ENCODE measurements at regions not wholly inside any gene's neighbourhood (a gene's known extent, or its start where the extent isn't known, plus 50 kb on each side); places are given as distances from the start of the nearest gene placed in this dataset.

DNA sequence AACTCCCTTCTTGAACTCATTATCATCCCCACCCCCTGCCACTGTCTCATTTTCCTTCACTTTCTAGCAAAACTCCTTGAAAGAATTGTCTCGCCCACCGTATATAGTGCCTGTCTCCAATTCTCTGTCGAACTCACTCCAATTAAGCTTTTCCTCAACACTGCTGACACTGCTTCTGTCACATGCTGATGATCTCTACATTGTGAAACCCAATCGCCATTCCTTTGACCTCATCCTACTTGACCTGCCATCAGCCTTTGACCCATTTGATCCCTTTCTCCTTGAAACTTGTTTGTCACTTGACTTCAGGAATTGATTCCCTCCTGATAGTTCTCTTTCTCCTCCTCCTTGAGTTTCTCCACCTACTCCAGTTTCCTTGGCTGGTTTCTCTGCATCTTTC is 54.8 kb downstream of the CCDC71L start:
- DNase-seq: peak; percentile 20

DNA sequence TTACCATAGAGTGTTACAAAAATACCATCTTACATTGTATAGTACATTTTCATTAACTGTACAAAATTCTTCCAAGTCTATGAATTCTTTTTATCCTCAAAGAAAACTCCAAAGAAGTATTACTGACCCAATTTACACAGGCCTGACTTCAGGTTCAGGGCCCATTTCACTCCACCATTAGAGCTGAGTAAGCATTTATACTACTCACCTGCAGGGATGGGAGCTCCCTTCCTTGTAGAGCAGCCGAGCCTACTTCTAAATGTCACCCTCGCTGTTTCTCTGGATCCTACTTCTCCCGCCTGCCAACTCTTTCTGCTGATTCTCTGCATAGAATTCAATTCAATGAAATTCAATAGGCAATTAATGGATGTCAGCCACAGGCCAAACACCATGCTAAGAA is 56.0 kb downstream of the CCDC71L start:
- DNase-seq: no peak

DNA sequence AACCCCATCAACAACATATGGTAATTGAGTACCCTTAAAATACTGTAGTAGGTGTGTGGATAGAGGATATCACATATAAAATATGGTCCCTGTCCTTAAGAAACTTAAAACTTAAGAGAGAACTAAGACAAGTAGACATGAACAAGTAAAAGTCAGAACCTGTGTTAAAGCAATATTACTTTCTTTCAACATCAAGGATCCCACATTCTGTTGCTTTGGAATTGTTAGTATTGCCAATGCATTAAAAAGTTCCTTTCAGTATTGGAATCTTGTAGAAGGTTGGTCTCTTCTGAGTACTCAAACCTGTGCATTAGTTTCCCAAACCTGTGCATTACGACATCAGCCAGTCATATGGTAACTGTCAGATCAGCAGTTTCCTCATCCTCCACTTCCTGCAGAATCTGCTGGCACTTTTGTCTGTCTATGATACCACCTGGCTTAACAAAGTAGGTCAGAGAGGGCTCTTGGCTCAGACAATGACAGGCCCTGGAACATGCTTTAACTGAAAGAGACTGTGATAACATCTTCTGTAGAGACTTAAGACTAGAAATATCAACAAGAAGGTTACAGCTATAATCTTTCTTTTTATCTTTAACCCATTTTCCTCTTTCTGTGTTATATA is 56.5 kb downstream of the CCDC71L start:
- DNase-seq: peak; percentile 41

DNA sequence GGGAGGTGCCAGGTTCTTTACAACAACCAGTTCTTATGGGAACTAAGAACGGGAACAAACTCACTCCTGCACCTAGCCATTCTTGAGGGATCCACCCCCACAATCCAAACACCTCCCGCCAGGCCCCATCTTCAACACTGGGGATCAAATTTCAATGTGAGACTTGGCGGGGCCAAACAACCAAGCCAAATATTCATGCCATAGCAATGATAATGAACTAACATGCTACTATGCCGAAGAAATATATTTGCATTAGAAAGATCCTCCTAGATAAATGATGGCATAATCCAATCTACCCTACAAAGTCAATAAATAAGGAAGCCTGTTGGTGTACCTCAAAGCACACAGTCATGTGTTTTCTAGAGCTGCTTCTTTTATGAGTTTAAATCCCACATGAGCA is 57.6 kb downstream of the CCDC71L start:
- DNase-seq: no peak

DNA sequence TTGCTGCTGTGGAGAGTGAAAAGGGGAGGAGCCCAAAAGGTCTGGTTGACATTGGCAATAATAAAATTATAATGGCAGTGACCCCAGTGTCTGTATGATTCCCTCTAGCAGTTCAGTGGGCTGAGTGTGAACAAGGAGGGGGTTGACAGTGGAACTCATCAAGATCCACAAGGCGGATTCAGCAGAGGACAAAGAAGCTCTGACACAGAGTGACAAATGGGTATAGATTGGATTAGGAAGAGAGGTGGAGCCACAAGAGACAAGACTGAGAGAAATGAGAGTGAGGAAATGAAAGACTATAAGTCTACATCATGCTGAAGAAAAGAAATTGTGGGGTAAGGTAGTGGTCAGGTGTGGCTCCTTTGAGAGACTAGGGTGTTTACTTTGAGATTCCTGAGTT is 58.9 kb downstream of the CCDC71L start:
- no peak for DNase-seq

DNA sequence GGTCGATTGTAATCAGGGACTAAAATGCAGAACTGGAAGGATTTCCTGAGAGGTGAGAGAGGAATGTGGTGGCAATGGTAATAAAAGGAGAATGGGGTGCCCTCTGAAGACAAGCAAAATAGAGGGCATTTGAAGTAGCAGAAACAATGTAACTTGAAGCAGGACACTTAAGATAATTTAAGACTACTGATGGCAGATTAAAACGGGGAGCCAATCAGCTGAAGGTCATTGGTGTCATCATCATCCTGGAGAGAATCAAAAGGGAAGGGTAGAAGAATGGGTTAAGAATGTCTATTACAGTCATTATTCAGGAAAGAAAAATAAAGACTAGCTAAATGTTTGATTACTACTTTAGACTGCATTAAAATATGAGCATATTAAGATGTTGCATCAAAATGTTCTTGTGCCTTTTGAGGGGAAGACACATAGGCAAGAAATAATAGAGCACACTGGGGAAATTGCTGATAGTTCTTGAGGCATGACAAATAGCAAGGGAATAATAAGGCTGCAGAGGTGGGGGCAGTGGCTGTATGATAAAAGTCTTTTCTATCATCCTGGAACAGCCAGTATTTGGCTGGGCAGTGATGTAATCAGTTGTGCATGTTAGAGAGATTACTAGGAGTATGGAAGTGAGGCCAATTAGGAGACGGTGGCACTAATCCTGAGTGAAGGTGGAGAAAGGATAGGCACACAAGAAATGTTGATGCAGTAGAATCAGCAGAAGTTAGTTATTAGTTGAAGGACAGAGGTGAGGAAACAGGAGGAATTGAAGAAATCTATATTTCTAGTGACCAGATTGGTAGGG is 60.2 kb downstream of the CCDC71L start:
- DNase-seq: no peak

DNA sequence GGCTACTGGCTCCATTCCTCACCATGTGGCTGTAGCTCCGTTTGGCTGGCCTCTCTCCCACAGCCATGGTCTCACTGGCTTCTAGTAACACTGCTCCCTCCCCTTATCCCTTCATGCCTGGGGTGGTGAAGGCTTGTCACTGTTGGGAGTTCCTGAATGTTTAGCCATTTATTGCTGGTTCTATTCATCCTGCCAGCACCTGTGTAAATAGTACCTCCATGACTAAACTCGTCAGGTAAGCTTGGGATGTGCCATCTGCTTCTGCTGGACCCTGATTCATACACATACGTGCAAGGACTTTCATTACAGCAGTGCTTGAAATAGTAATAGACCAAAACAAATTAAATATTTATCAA is 61.6 kb downstream of the CCDC71L start:
- DNase-seq: no peak

DNA sequence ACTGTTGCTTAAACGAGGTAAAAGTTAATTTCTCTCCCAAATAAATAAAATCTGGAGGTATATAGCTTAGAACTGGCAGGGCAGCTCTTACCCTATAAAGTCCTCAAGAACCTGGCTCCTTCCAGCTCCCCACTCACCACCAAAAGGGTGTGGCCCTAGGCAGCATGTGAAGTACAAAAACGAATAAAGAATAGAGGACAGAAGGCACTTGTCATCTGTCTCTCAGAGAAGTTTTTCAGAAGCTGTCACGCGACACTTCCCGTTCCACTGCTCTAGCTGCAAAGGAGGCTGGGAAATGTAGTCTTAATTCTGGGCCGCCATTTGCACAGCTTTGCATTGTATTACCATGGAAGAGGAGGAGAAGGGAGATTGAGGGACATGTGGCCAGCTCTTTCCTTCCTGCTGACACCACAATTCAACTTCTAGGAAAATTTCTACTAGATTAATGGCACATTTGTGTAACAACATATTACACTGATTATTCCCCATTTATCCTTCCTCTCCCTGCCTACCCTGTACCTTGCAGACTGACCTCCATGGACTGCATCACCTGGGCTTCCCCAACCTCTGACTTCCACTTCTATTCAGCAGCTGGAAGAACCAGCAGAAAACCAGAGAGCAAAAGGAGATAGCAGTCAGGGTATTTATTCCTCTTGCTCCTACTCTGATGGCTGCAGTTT is 62.2 kb downstream of the CCDC71L start:
- DNase-seq: peak; percentile 95

DNA sequence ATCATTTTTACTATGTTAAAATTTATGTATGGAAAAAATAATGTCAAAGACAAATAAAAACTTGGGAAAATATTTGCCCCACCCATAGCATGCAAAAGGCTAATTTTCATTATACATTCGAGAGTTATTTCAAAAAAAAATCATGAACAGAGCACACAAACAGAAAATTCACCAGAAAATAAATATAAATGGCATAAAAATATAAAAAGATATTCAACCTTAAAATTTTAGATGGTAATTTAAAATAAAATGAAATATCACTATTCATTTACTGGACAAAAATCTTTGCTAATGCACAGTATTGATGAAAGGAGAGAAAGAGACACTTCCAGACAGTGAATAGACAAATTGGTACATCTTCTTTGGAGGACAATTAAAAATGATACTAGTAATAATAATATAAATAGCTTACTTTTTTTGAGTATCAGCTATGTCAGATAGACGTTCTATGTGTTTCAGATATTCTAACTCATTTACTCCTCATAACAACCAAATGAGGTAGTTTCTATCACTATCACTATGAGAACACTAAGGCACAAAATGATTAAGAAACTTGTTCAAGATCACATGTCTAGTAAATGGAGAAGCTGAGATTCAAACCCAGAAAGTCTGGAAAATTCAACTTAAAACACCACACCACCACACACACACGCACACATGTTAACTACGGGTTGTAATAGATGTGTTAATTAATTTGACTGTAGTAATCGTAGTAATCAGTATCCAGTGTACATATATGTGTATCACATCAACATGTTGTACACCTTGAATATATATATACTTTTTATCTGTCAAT is 63.0 kb downstream of the CCDC71L start:
- DNase-seq: peak; percentile 77

DNA sequence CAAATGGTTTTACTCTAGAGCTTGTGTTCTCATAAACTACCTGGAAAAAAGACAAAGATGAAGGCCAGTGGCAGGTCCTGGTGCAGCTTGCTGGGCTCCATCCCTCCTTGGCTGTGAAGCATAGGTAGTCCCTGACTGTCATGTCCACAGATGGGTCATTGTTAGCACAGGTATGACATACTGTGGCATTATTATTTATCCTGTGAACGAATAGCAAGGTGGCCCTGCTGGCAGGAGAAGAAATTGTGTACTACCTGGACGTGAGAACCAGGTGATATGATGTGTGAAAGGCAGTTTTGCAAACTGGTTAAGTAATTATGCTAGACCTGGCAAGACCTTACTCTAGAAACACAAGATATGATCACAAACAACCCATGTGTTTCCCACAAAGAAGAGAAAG is 63.9 kb downstream of the CCDC71L start:
- no peak for DNase-seq

DNA sequence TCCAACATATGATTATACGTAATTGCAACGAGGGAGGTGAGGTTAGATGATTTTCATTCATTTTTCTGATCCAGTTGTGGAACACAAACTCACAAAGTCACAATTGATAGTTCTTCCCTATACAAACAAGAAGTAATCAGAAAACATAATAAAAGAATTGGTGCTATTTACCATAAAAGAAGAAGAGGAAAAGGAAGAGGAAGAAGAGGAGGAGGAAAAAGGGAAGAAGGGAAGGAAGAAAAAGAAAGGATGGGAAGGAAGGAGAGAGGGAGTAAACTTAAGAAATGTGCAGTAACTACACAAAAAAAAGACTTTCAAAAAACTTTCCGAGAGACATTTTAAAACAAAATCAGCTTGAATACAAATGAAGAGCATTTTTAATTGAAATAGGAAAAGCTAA is 65.0 kb downstream of the CCDC71L start:
- DNase-seq: no peak

DNA sequence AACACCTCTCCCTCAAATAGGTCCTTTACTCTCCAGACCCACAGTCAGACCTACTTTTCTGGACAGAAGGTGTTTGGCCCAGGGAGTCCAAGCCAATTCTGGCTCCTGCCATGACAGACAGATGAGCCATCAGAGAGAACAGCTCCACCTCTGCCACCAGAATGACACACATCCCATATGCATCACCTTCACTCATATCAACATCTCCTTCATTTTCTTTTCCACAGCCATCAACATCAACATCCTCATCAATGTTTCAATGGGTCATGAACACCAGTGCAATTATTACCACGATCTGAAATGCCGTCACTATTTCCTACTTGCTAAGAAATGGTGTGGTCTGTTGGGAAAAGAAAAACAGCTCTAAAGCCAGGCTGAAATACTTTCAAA is 67.9 kb downstream of the CCDC71L start:
- DNase-seq: no peak

DNA sequence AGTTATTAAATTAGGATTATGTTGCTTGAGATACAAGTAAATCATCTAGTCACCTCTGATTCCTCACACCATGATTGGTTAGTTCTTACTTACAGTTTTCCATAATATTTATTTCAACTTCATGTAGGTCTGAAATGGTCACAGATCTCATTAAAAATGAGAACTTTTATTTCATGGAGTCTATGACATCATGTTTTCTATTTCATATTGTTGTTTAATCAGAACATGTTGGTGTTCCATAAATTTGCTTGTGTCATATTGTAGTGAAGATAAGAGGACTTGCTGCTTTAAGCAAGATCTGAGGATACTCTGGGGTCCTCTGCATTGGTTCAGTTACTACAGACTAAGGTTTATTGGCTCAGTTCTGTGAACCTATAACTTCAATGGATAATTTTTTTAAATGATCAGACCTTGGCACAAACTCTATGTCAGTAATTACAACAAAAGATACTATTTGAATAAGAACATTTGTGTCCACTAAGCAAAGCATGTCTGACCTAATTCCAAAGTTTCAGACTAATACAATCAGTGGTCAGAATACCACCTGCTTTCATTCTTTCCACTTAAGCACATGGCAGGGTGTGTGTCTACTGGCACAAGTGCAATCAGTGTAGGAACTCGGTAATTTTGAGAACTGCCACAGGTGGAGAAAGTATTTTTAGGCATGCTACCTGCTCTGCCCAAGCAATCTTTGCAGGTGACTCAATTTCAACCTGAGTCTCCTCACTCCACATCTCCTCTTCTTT is 68.5 kb downstream of the CCDC71L start:
- DNase-seq: no peak

DNA sequence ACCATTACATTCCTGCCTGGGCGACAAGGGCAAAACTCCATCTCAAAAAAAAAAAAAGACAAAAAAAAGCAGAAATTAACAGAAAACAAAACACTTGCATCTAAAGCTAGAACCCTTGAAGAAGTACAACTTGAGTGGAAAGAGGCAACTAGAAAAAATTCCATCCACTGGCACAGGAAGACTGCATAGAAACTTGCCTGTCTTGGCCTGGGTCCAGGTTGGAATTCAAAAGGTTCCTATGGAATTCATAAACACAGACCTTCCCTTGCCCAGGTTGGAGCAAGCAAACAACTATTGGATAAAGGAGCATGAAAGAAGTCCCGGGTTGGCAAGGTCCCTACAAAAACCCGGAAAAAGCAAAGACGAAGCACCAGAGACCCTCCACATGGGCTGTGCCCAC is 69.8 kb downstream of the CCDC71L start:
- DNase-seq: no peak

DNA sequence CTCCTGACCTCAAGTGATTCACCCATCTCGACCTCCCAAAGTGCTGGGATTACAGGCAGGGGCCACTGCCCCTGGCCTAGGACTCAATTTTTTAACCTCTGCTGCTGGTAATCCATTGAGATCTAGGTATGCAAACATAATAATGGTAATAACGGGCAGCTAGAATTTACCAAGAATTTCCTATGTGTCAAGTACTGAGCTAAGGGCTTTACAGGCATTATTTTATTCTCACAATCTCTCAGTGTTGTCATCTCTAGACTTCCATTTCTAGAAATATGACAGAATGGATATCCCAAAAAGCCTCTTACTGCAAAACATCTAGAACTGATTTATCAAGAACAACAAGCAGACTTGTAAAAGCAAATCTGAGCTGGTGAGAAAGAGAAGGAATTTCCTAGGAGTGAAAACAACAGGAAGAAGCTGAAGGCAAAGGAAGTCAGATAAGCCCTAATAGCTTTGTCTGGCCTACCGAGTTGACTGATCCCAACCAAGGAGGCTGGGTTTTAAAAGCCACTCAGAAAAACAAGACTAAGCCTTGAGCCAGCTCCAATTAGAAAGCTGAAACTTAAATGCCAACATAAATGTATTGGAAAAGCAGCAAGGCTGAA is 70.6 kb downstream of the CCDC71L start:
- DNase-seq: no peak

DNA sequence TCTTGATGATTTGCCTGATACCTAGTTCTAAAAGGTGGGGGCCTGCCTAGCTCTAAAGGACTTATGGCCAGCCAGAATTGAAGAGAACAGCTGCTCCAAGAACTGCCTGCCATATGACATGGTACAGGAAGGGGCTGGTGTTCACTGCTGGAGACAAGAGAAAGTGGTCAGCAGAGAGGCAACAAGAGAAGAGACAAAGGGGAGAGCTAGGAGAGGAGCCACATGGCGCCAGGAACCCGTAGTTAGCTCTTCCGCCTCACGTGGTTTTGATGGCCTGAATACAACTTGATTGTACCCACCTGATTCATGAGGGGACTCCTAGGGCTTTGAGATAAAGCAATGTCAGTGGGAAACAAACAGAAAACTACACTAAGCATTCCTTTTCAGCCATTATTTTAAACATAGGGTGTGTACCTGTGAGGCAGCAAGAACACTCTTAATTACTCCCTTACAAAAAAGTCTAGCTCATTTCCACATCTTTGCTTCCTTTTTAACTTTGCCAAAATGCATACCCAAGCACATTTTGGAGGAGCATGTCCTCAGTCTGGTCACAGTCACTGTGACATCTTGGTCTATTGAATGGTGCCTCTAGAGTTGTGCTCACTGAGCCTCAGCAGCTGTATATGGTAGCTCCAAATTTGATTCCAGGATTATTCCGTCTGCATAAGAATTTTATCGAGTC is 71.6 kb downstream of the CCDC71L start:
- no peak for DNase-seq

DNA sequence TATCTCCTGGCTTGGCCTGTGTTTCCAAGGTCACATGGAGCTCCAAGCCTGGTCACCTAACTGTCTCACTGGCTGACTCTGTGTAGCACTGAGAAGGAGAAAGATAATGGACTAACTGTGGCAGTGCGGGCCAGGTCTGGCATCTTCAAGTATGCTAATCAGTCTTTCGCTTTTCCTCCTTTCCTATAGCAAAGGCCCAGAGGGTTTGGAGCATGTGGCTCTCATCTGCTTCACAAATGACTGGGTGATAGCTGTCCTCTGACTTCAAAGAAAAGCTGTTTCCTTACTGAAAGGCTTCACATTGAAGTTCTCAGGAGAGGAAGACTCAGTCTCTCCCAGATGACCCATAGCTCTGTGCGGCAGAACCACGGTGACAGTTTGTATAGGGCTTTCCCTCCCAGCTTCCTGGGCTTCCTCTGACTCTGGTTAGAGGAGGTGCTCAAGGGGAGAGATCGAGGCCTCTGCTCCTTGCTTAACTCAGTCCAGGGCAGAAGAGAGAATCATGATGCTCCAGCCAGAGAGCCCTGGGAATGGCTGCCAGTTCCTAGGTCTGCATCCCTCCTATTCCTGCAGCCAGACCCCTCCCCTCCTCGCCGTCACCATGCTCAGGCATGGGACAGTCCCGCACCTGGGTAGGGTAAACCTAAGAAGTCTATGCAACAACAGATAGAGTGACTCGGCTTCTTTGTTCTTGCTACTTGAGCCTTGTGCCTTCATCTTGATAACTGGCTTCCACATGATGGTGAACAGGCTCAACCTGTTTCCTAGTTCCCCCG is 72.3 kb downstream of the CCDC71L start:
- no peak for DNase-seq

DNA sequence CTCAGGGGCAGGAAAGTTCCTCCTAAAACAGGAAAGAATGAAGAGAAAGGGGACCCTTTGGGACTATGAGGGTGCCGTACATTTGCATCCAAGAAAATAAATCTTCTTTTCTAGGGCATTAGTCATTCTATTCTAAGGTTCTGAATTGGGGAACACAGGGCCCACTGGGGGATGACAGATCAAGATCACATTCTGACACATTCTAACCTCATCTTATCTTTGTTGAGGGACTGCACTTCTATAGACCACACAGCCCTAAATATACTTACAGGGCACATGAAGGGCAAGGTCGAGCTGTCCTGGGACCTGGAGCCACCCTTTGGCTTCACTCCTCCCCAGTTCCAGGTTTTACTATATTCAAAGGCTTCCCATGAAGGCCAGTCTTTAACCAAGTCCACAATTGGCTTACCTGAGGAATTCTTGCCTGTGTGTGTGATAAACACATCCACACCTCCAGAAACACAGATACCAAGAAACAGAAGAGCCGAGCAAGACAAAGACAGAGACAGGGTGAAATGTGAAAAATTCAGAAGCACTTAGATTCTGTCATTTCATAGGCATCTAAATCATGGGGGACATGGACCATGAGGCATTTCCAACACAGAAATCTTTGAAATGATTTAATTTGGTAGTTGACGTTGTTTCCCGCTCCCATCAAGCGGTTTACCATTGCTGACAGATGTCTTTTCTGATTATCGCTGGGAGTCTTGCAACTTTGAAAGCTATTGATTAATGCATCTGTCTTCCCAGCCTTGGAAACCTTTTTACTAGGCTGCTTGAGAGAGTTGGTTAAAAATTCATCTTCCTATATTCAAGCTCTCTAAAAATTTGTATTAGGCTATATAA is 75.8 kb downstream of the CCDC71L start:
- DNase-seq: no peak

DNA sequence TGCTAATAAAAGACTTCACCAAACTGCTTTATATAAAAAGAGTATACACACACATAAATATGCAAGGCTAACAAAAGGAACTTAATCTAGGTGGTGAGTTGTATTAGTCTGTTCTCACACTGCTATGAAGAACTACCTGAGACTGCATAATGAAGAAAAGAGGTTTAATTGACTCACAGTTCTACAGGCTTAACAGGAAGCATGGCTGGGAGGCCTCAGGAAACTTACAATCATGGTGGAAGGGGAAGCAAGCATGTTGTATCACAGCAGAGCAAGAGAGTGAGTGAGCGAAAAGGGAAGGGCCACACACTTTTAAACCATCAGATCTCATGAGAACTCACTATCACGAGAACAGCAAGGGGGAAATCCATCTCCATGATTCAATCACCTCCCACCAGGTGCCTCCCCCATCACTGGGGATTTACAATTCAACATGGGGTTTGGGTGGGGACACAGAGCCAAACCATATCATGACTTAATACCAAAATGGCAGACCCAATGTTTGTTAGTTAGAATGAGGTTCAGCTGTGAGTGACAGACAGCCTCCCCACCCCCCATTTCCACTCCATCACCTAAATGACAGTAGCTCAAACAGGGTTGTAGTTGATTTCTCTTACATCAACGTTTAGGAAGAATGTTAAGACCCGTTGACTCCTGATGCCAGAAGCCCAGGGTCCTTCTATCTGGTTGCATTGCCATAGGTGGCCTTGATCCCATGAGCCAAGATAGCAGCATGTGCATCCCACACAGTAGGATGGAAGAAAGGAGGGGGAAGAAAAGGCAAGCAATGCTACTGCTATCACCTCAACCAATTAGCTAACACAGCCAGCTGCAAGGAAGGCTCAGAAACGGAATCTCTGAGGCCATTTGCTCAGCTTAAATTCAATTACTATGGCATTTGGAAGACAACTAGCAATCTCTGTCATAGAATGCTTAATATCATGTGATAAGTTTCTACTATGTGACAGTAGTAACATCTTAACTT is 77.0 kb downstream of the CCDC71L start:
- no peak for DNase-seq

Measured in inflammatory macrophage treated with lipopolysaccharide for 4 hours (primary cell).